Suprapubic skin (tissue), 3 donors: ENCODE measurements at regions not wholly inside any gene's neighbourhood (a gene's known extent, or its start where the extent isn't known, plus 50 kb on each side); places are given as distances from the start of the nearest gene placed in this dataset.

ENCODE experiments used
- POLR2A ChIP-seq, 2 donors: fragments of 450-650 bp; IDR thresholded peaks; one replicate each; pipeline ENCODE4 v1.6.1; 2017; ENCODE audit warnings: antibody characterized with exemption in 2 of 2, mild to moderate bottlenecking in 2 of 2, moderate library complexity in 2 of 2
- TF ChIP-seq, protein P1 (sequence below), 2 donors: fragments of 200-600 bp in 1 of 2; fragments of 450-650 bp in 1 of 2; sonication (generic) in 1 of 2; IDR thresholded peaks; one replicate each; pipeline ENCODE4 v1.5.1; 2016 to 2019; ENCODE audit warnings: antibody characterized with exemption in 2 of 2, mild to moderate bottlenecking in 1 of 2, moderate library complexity in 1 of 2

DNA sequence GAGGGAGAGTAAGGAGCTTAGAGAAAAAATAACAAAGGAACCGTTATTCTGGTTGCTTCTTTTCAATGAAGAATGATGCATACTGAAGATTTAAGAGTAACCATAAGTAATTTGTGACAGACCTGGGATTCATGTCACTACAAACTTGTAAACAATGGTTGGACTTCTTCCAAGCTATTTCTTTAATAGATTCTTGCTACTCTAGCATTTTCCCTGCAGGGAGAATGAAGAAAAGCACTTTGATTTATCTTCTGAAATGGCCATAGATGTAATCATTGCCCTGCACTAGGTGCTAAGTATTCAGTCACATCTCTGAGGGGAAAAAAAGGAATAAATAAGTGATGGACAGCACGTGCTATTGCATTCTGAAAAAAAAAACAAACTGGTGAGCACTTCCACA is 606.6 kb upstream of the LRRN3 start:
- TF ChIP-seq, protein P1, sequence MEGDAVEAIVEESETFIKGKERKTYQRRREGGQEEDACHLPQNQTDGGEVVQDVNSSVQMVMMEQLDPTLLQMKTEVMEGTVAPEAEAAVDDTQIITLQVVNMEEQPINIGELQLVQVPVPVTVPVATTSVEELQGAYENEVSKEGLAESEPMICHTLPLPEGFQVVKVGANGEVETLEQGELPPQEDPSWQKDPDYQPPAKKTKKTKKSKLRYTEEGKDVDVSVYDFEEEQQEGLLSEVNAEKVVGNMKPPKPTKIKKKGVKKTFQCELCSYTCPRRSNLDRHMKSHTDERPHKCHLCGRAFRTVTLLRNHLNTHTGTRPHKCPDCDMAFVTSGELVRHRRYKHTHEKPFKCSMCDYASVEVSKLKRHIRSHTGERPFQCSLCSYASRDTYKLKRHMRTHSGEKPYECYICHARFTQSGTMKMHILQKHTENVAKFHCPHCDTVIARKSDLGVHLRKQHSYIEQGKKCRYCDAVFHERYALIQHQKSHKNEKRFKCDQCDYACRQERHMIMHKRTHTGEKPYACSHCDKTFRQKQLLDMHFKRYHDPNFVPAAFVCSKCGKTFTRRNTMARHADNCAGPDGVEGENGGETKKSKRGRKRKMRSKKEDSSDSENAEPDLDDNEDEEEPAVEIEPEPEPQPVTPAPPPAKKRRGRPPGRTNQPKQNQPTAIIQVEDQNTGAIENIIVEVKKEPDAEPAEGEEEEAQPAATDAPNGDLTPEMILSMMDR (IDR thresholded peaks at IDR 0.05) = no peak
- TF ChIP-seq POLR2A (IDR thresholded peaks at IDR 0.05) = no peak
